RKO (cell line): ENCODE measurements at regions not wholly inside any gene's neighbourhood (a gene's known extent, or its start where the extent isn't known, plus 50 kb on each side); places are given as distances from the start of the nearest gene placed in this dataset.
"Not testable (repeated sequence)": the region's sequence is repeated elsewhere in the genome, so short reads cannot be mapped to it uniquely, and the experiment has no call there.

Source experiments
- DNase-seq: peaks from one replicate; pipeline ENCODE4 v3.0.0-alpha.2; 2016; ENCODE audit warnings: low spot score

DNA sequence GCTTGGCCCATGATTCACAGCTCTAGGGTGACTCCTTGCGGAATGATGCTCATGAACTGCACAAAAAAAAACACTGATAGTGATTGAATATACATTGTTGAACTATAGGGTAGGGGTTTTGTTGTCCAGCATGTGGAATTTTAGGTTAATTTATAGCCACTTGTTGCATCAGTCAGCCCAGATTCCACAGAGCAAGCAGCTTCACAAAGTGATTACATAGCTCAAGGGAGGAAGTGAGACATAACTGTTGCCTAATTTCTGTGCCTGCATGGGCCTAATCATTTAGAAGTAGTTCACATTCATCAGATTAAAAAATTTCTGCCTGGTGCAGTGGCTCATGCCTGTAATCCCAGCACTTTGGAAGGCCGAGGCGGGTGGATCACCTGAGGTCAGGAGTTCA is 142.2 kb upstream of the ZNF722 start:
- DNase-seq: peak; percentile 76

- DNase-seq: no peak
Observed at GRCh38 chr7:63867127-63867526, 131.5 kb upstream of the ZNF722 start.

GRCh38 chr7:63874242-63874641 is 124.4 kb upstream of the ZNF722 start:
- DNase-seq: not testable (repeated sequence)

GRCh38 chr7:63876707-63877322 is 121.8 kb upstream of the ZNF722 start:
- no peak for DNase-seq

GRCh38 chr7:63887031-63887430 is 111.6 kb upstream of the ZNF722 start:
- DNase-seq: no peak

DNA sequence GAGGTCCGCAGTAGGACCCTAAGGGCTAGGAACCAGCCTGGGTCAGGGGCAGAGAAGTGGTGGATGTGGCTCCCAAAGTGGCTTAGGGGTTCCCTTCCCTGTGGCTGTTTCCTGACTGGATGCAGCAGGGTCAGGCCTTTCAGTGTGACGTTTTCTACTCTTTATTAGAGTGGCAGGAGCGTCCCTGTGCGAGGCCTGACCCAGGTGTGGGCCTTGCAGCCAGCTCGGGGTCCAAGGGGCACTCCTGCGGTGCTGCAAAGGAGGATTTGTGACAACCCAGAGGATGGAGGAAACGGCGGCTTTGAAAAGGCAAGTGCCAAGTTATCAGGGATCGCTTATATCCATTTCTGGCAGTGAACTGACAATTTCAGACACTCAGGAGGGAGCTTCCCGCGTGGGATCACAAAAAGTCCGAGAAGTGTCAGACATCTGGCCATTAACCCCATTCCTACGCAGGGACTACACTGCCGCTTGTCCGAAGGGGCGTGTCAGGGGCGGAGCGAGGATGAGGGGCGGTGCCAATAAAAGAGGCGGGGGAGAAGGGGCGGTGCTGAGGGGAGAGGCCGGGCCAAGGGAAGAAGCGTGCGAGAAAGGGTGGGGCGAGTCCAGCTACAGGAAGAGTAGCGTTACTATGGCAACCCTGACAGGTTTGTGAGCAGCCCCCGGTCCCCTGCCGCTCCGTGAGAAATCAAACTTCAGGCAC is 98.8 kb upstream of the ZNF722 start:
- peak; percentile 82 for DNase-seq

DNA sequence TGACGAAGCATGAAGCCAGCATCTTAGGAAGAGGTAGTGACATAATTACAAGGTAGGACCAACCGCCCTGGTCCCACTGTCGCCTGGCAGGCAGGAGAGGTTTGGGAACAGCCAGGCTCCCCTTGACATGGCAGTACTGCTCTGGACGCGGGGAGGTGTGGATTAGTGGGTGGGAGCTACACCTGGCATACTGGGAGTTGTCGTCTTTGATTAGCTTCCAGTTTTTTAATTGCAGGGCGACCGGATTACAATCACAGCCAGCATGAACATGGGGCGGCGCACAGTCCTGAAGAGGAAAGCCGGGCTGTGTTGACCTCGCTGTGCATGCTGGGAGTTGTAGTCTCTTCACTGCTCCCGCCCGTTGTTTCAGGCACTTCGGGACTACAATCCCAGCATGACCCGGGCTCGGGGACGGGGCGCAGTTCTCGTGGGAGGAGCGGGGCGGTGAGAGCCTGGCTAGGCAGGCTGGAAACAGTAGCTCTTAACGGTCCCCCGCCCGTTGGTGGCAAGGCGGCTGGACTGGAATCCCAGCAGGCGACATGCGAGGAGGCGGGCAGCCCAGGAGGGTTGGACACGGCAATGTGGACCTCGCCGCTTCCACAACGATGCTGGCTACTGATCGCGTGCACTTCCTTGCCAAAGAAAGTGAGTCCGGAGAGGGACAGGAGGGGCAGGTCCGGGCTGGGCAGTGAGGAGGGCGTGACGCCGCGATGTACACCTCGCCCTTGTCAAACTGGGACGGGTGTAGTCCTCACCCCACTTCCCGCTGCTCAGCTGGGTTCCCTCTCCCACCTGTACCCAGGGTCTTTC is 98.0 kb upstream of the ZNF722 start:
- peak; percentile 91 for DNase-seq

GRCh38 chr7:63901204-63901506 is 97.5 kb upstream of the ZNF722 start:
- DNase-seq: peak; percentile 2

- DNase-seq: no peak
Observed at GRCh38 chr7:63918986-63919385, 79.7 kb upstream of the ZNF722 start.

- peak; percentile 9 for DNase-seq
Observed at GRCh38 chr7:63925262-63925625, 73.4 kb upstream of the ZNF722 start.

GRCh38 chr7:63925626-63926460 is 72.8 kb upstream of the ZNF722 start:
- DNase-seq: peak; percentile 90

GRCh38 chr7:63927261-63927660 is 71.4 kb upstream of the ZNF722 start:
- no peak for DNase-seq

GRCh38 chr7:63931057-63931600 is 67.5 kb upstream of the ZNF722 start:
- no peak for DNase-seq

DNA sequence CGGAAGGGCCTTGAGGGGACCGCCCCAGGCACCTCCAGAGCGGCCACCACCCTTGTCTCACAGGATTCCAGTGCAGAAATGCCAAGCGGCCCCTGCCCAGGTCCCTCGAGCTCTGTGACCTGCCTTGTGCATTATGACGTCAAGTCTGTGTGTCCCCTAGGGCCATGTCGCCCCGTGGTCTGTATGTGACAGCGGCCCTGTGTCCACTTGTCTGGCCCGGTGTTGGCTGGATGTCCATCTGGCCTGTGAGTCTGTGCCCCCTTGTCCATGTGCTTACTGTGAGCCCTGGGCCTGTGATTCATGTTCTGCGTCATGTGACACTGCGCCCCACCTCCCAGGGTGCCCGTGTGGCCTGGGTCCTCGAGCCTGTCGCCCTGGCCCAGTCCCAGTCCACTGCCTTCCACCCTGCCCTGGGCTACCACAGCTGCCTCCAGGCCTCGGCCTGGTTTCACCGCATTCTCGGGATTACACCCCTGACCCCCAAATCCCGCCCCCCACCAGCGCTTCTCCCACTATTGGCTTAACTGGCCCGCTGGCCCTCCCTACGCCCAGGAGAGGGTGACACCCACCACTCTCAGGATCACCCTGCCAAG is 66.6 kb upstream of the ZNF722 start:
- DNase-seq: no peak
